ENCODE measurements at regions not wholly inside any gene's neighbourhood (a gene's known extent, or its start where the extent isn't known, plus 50 kb on each side); places are given as distances from the start of the nearest gene placed in this dataset.
"Not testable (repeated sequence)": the region's sequence is repeated elsewhere in the genome, so short reads cannot be mapped to it uniquely, and the experiment has no call there.

DNA sequence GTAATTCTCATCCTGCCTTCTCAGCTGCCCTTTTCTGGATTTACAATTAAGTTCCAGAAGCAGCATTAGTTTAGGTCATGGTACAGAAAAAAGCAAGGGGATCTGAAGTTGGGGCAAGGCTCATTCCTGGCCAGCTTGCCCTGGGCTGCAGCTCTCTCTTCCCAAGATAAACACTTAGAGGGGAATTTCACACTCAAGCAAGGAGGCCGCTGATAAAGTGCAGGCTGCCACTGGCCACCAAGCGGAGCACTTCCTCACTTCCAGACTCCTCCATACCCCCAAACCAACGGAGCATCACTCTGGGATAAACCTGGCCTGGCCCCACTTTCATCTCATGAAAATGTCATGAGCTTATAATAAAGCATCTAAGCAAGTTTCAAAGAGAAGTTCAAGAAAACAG is 445.5 kb upstream of the MKI67 start:
- DNase-seq (ENCODE audit: extremely low read depth in 1 of 2, low read depth in 1 of 2) = no peak

- no peak for DNase-seq (ENCODE audit: extremely low read depth in 1 of 2, low read depth in 1 of 2)
Measured at GRCh38 chr10:128572696-128573095, 446.5 kb upstream of the MKI67 start.

DNA sequence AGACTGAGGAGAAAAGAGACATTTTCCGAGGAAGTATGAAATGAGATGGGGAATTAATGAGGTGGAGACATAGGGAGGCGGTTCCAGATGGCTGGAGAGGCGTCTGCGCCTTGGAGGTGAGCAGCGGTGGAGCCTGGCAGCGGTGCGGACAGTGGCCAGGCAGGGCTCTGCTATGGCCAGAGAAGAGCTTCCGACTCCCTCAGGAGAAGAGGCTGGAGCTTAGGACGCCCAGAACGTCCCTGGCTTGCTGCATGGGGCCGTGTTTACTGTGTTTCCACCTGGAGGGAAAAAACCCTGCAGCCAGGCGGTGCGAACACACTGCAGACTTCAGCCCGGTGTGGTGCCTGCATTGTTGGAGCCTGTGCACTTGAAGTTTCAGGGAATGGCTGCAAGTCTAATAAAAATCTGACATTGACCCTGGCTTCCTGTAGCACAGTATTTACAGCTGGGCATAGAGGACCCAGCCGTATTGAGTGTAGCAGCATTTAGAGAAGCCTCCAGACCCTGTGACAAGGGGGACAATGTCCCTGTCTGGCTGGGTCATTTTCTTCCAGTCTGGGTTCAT is 447.1 kb upstream of the MKI67 start:
- no peak for DNase-seq (ENCODE audit: extremely low read depth in 1 of 2, low read depth in 1 of 2)

DNA sequence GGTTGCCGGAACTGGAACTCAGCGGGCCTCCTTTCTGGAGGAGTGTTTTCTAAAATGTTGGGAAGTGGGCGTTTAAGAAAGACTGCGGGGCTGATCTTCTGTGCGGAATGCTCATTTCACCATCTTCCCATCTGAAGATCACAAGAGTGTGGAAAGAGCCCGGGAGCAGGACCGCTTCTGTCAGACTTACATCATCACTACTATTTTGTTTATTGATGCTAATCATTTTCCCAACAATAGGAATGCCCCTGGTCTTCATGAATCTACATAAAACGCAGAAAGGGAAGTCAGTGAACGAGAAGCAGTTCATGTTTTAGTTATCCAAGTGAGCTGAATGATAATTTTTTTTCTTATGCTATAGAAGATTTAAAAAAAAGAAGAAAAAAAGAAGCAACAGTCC is 447.8 kb upstream of the MKI67 start:
- no peak for DNase-seq (ENCODE audit: extremely low read depth in 1 of 2, low read depth in 1 of 2)

DNA sequence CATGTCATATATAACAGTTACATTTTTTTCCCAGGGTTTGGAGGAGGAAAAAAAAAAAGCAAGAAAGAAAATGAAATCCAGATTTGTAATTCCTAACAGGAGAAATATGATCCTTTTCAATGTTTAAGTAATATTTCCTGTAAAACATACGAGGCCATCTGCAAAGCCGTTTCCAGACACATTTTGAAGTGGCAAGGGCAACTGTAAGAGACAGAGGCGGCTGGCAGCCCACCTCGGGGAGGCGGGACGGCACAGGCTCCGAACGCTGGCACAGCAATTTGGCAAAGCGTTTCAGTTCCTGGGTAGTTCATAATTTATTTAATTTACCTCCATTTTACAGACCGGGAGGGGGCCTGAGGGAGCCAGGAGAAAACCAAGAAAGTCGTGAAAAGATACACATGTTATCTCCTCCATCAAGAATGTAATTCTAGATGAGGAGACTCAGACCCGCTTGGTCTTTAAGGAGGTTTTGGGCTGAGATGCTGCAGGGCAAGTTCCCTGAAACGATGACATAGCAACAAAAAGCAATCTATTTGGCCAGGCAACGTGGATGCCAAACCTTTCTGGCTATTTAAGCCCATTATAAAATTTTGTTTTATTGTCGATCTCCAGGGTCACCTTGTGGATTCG is 448.5 kb upstream of the MKI67 start:
- no peak for DNase-seq (ENCODE audit: extremely low read depth in 1 of 2, low read depth in 1 of 2)

- no peak for DNase-seq (ENCODE audit: extremely low read depth in 1 of 2, low read depth in 1 of 2)
Measured at GRCh38 chr10:128575761-128576160, 449.5 kb upstream of the MKI67 start.

DNA sequence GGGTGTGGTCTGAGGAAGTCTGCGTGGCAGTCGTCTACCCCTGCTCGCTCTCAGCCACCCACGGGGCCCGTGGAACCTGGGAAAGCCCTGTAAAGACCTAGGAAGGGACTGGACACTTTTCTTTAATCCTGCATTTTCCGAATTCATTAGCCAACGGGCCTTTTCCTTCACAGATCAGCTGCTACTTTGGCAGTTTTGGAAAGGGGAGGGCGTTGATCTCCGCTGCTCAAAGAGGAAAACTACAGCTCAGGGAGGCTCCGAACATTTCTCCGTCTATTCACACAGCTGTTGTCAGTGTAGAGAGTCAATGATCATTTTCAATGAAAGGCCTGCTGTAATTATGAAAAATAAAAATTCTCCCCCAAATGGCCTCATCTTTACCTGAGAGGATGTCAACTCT is 450.1 kb upstream of the MKI67 start:
- no peak for DNase-seq (ENCODE audit: extremely low read depth in 1 of 2, low read depth in 1 of 2)

DNA sequence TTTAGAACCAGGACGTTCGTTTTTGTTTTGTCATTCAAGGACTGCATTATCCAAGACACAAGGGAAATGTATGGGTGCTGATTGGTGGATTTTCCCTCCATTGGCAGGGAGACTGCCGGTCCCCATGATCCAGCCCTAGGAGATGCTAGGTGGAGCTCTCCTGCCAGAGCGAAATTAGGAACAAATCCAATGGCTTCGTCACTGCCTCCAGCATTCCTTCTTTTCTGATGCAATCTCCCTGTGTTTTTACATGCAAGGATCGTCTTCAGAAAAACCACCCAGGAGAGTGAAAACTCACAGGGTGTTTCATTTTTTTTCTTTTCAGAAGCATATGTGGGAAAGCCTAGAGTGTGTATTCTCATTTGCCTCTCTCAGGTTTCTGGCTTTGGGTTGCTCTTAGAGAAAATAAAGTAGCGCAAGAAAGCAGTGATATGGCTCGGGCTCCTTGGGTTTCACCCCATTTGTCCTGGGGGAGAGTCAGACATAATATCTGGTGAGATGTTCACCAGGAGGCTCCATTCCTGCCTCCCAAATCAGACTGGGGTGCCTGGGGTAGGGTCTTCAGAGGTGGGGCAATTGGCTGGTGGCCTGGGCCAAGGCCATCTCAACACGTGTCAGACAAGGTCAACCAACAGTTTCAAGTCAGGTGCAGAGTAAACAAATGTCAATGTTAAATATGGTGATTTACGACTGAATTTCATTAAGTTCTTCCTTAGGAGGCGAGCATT is 450.9 kb upstream of the MKI67 start:
- no peak for DNase-seq (ENCODE audit: extremely low read depth in 1 of 2, low read depth in 1 of 2)

GRCh38 chr10:128577958-128578750 is 451.9 kb upstream of the MKI67 start:
- DNase-seq (ENCODE audit: extremely low read depth in 1 of 2, low read depth in 1 of 2) = no peak

GRCh38 chr10:128578766-128579165 is 452.5 kb upstream of the MKI67 start:
- no peak for DNase-seq (ENCODE audit: extremely low read depth in 1 of 2, low read depth in 1 of 2)

GRCh38 chr10:128579280-128579865 is 453.1 kb upstream of the MKI67 start:
- no peak for DNase-seq (ENCODE audit: extremely low read depth in 1 of 2, low read depth in 1 of 2)

- DNase-seq (ENCODE audit: extremely low read depth in 1 of 2, low read depth in 1 of 2) = no peak
Measured at GRCh38 chr10:128579901-128580300, 453.7 kb upstream of the MKI67 start.

GRCh38 chr10:128583125-128583524 is 456.9 kb upstream of the MKI67 start:
- not testable (repeated sequence) for DNase-seq (ENCODE audit: extremely low read depth in 1 of 2, low read depth in 1 of 2)

- not testable (repeated sequence) for DNase-seq (ENCODE audit: extremely low read depth in 1 of 2, low read depth in 1 of 2)
Measured at GRCh38 chr10:128586599-128586998, 460.4 kb upstream of the MKI67 start.

DNA sequence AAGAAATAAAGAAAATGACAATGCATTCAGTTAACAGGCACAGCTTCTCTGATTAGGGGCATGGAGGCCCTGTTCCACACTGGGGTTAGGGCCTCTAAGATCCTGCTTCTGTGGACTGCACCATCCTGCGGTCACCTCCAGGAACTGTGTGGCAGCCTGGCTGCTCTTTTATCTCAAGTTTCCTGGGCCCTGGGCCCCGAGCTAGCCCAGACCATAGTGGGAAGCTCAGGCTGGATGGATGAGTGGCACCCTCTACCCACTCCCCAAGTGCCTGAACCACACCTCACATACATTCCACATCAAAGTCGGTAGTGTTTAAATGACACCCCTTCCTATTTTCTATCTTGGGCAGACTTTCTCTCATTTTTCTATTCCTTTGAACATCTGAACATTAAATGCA is 461.5 kb upstream of the MKI67 start:
- no peak for DNase-seq (ENCODE audit: extremely low read depth in 1 of 2, low read depth in 1 of 2)

DNA sequence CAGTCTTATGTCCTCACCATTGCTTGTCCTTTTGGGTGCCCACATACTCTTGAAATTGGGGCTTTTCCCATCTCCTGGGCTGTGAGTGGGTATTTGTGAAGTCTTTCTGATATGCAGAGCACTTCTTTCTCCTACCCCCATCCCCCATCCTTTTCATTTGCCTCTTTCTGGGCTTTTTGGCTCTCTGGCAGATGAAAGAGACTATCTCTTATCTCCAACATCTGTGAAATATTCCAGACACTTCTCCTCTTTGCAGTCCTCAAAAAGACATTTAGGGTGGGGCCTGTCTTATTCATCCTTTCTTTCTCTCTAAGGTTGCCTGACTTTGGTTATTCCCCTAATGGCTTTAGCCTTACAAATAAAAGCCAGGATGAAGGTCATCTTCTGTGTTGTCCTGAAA is 462.2 kb upstream of the MKI67 start:
- no peak for DNase-seq (ENCODE audit: extremely low read depth in 1 of 2, low read depth in 1 of 2)

- DNase-seq (ENCODE audit: extremely low read depth in 1 of 2, low read depth in 1 of 2) = no peak
Measured at GRCh38 chr10:128594688-128595087, 468.5 kb upstream of the MKI67 start.

DNA sequence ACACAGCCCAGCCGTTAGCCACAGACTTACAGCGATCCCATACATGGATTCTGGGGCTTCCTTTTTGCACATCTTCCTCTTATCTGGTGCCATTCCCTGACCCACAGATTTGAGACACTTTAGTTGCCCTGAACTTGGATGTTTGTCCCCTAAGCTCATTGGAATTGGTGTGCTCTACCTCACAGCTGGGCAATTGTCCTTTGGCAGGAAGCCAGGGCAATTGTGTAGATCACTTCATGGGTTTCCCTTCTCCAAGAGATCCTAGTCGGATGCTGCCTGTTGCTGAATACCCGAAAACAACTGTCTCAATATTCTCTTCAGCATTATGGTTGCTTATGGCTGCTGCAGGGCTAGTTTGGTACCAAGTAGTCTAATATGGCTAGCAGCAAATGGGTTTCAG is 470.7 kb upstream of the MKI67 start:
- no peak for DNase-seq (ENCODE audit: extremely low read depth in 1 of 2, low read depth in 1 of 2)

DNA sequence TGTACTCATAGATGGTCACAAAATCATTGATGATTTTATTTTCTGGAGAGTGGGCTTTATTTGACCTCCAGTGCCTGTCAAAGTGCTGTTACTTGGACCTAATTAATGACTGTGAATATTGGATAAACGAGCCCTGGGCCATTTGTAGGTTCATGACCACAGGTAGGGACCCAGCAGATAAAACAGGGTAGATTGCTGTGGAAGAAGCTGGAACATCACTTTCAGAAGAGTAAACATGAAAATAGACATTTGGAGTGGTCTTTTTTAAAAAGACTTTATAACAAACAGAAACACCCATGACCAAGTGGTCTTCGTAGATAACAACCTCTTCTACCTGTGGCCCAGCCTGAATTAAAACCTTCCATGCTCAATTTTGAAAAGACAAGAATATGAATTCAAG is 472.8 kb upstream of the MKI67 start:
- no peak for DNase-seq (ENCODE audit: extremely low read depth in 1 of 2, low read depth in 1 of 2)

DNA sequence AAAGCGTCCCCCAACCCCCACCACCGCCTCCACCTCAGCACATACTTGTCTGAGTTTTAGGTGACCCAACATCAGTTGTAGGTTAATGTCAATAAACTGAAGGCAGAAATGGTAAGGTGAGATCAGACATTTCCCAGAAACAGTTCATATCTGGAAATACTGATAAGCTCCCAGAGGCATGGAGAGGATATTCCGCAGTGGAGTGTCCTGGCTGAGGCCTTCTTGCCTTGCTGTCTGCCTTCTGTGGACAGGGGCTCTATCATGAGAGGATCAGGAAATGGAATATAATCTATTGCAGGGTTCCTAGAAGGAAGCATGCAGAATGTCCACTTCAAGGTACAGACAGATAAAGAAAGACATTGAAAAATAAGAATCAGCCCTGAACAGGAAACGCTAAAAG is 473.3 kb upstream of the MKI67 start:
- no peak for DNase-seq (ENCODE audit: extremely low read depth in 1 of 2, low read depth in 1 of 2)

- DNase-seq (ENCODE audit: extremely low read depth in 1 of 2, low read depth in 1 of 2) = no peak
Measured at GRCh38 chr10:128602183-128602582, 476.0 kb upstream of the MKI67 start.

All from activated CD8-positive, alpha-beta memory T cell treated with anti-CD3 and anti-CD28 coated beads for 1 hour (primary cell).